WTC11 (cell line): ENCODE measurements at regions not wholly inside any gene's neighbourhood (a gene's known extent, or its start where the extent isn't known, plus 50 kb on each side); places are given as distances from the start of the nearest gene placed in this dataset.
"Not testable (repeated sequence)": the region's sequence is repeated elsewhere in the genome, so short reads cannot be mapped to it uniquely, and the experiment has no call there.

Experiments
- ATAC-seq: fragments of 200-7000 bp; cut with Tn5 transposase; 2 replicates; pipeline ENCODE4 v1.10.0; 2021; ENCODE audit warnings: mild to moderate bottlenecking, moderate library complexity
- CTCF ChIA-PET: fragments of 300-600 bp; sonication (Branson Sonifier 250); formaldehyde crosslinking; loops from one replicate; lab custom pipeline; 2021; ENCODE audit warnings: antibody characterized with exemption; lab: Charles Lee
- POLR2A ChIA-PET: fragments of 350-600 bp; sonication (Branson Sonifier 250); formaldehyde crosslinking; loops from one replicate; lab custom pipeline; 2021; ENCODE audit warnings: antibody characterized with exemption; lab: Charles Lee
- DNase-seq: peaks from one replicate; pipeline ENCODE4 v3.0.0; 2021; ENCODE audit warnings: low spot score
- H3K27ac Mint-ChIP-seq: 2 replicates; pipeline ENCODE4 v1.8.0; 2021; ENCODE audit warnings: mixed read lengths
- H3K27me3 Mint-ChIP-seq: 2 replicates; pipeline ENCODE4 v1.8.0; 2021; ENCODE audit warnings: low read depth, mild to moderate bottlenecking, moderate library complexity, mixed read lengths
- H3K36me3 Mint-ChIP-seq: 2 replicates; pipeline ENCODE4 v1.8.0; 2021; ENCODE audit warnings: mixed read lengths
- H3K4me1 Mint-ChIP-seq: 2 replicates; pipeline ENCODE4 v1.8.0; 2022; ENCODE audit warnings: mixed read lengths
- H3K4me3 Mint-ChIP-seq: 2 replicates; pipeline ENCODE4 v1.8.0; 2021; ENCODE audit warnings: mild to moderate bottlenecking, moderate library complexity, mixed read lengths
- H3K9me3 Mint-ChIP-seq: 2 replicates; pipeline ENCODE4 v1.8.0; 2021; ENCODE audit warnings: mixed read lengths
- ARID4B ChIP-seq: sonication (generic); formaldehyde crosslinking; IDR thresholded peaks from 2 replicates; pipeline ENCODE4 v1.8.0; 2023; ENCODE audit warnings: missing genetic modification reagents, mild to moderate bottlenecking, borderline replicate concordance
- CREM ChIP-seq: sonication (generic); formaldehyde crosslinking; IDR thresholded peaks from 2 replicates; pipeline ENCODE4 v1.8.1; 2022; ENCODE audit warnings: mild to moderate bottlenecking, missing genetic modification reagents, moderate library complexity
- ESRRA ChIP-seq: sonication (generic); formaldehyde crosslinking; IDR thresholded peaks from 2 replicates; pipeline ENCODE4 v1.8.1; 2022; ENCODE audit warnings: mild to moderate bottlenecking, missing genetic modification reagents, borderline replicate concordance
- GTF2I ChIP-seq: fragments of 250-450 bp; sonication (Bioruptor Pico); conservative IDR thresholded peaks from 2 replicates; pipeline ENCODE4 v1.4.0; 2021; ENCODE audit warnings: mild to moderate bottlenecking
- JAZF1 ChIP-seq: fragments of 250-450 bp; sonication (Bioruptor Pico); IDR thresholded peaks from 2 replicates; pipeline ENCODE4 v1.9.0; 2021; ENCODE audit warnings: moderate library complexity, mild to moderate bottlenecking, inconsistent platforms
- NR2C2 ChIP-seq: sonication (generic); formaldehyde crosslinking; IDR thresholded peaks from 2 replicates; pipeline ENCODE4 v1.8.0; 2022; ENCODE audit warnings: mild to moderate bottlenecking, missing genetic modification reagents
- PRDM15 ChIP-seq: sonication (generic); formaldehyde crosslinking; IDR thresholded peaks from 2 replicates; pipeline ENCODE4 v1.8.0; 2022; ENCODE audit warnings: missing genetic modification reagents
- SMAD4 ChIP-seq: sonication (generic); formaldehyde crosslinking; IDR thresholded peaks from 2 replicates; pipeline ENCODE4 v1.8.0; 2022; ENCODE audit warnings: mild to moderate bottlenecking, missing genetic modification reagents
- SOX15 ChIP-seq: fragments of 250-450 bp; sonication (Bioruptor Pico); IDR thresholded peaks from 2 replicates; pipeline ENCODE4 v1.9.0; 2021; ENCODE audit warnings: mild to moderate bottlenecking
- TEAD4 ChIP-seq: sonication (generic); formaldehyde crosslinking; IDR thresholded peaks from 2 replicates; pipeline ENCODE4 v1.8.0; 2022; ENCODE audit warnings: mild to moderate bottlenecking, missing genetic modification reagents
- ZNF416 ChIP-seq: fragments of 250-450 bp; sonication (Bioruptor Pico); IDR thresholded peaks from 2 replicates; pipeline ENCODE4 v1.9.0; 2021; ENCODE audit warnings: mild to moderate bottlenecking, inconsistent platforms
- TF ChIP-seq, protein P1 (sequence below): sonication (generic); formaldehyde crosslinking; IDR thresholded peaks from 2 replicates; pipeline ENCODE4 v1.8.1; 2022; ENCODE audit warnings: mild to moderate bottlenecking, moderate library complexity, missing genetic modification reagents
- TF ChIP-seq, protein P2 (sequence below): sonication (generic); formaldehyde crosslinking; IDR thresholded peaks from 2 replicates; pipeline ENCODE4 v1.8.1; 2022; ENCODE audit warnings: low read depth, mild to moderate bottlenecking, moderate library complexity, missing genetic modification reagents, borderline replicate concordance
- TF ChIP-seq, protein P3 (sequence below): sonication (generic); formaldehyde crosslinking; IDR thresholded peaks from 2 replicates; pipeline ENCODE4 v1.8.0; 2022; ENCODE audit warnings: mild to moderate bottlenecking, missing genetic modification reagents
- TF ChIP-seq, protein P4 (sequence below): sonication (generic); formaldehyde crosslinking; IDR thresholded peaks from 2 replicates; pipeline ENCODE4 v1.8.0; 2022; ENCODE audit warnings: mild to moderate bottlenecking, missing genetic modification reagents

GRCh38 chr6:15739353-15739752 is 76.5 kb upstream of the DTNBP1 start (continued):
- TF ChIP-seq, protein P1, sequence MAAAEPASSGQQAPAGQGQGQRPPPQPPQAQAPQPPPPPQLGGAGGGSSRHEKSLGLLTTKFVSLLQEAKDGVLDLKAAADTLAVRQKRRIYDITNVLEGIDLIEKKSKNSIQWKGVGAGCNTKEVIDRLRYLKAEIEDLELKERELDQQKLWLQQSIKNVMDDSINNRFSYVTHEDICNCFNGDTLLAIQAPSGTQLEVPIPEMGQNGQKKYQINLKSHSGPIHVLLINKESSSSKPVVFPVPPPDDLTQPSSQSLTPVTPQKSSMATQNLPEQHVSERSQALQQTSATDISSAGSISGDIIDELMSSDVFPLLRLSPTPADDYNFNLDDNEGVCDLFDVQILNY (CRISPR knock-in tag): no peak

DNA sequence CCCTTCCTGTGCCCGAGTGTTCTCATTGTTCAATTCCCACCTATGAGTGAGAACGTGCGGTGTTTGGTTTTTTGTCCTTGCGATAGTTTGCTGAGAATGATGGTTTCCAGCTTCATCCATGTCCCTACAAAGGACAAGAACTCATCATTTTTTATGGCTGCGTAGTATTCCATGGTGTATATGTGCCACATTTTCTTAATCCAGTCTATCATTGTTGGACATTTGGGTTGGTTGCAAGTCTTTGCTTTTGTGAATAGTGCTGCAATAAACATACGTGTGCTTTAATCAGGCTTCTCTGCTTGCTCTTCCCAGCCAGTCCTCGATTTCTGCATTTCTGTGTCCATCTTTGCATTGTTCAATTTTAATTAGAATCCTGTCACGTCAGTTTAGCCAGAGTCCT is 75.4 kb upstream of the DTNBP1 start:
- H3K27me3 Mint-ChIP-seq, ATAC-seq, H3K27ac Mint-ChIP-seq, POLR2A ChIA-PET, DNase-seq, H3K4me3 Mint-ChIP-seq, CTCF ChIA-PET: not testable (repeated sequence)
- Mint-ChIP-seq H3K9me3 (peaks cover 23% of the 10 kb centered on the region), H3K4me1 (peaks cover 19% of the 10 kb centered on the region), H3K36me3 (peaks cover 14% of the 10 kb centered on the region)

GRCh38 chr6:15736297-15736696 is 73.5 kb upstream of the DTNBP1 start:
- Mint-ChIP-seq H3K27ac (no peak overlapping the region; the same call in 1 of the 2 replicates), H3K4me3 (no peak overlapping the region), H3K27me3 (no peaks in the 10 kb centered on the region), H3K9me3 (peaks cover 7% of the 10 kb centered on the region), H3K4me1 (peaks cover 19% of the 10 kb centered on the region)
- TF ChIP-seq, protein P2, sequence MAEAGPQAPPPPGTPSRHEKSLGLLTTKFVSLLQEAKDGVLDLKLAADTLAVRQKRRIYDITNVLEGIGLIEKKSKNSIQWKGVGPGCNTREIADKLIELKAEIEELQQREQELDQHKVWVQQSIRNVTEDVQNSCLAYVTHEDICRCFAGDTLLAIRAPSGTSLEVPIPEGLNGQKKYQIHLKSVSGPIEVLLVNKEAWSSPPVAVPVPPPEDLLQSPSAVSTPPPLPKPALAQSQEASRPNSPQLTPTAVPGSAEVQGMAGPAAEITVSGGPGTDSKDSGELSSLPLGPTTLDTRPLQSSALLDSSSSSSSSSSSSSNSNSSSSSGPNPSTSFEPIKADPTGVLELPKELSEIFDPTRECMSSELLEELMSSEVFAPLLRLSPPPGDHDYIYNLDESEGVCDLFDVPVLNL (CRISPR knock-in tag): no peak
- TF ChIP-seq ARID4B (CRISPR knock-in tag): no peak
- TF ChIP-seq, protein P3, sequence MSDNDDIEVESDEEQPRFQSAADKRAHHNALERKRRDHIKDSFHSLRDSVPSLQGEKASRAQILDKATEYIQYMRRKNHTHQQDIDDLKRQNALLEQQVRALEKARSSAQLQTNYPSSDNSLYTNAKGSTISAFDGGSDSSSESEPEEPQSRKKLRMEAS (CRISPR knock-in tag): no peak
- TF ChIP-seq SMAD4 (CRISPR knock-in tag): no peak
- TF ChIP-seq, all 79 proteins: peak for 0
- ChIA-PET POLR2A (no interaction called here), CTCF (interaction anchor here (0.9 kb wide), 1 partner anchor 10 kb away, joined by 3 read pairs; no protein-coding TSS in a partner anchor)
- peak; percentile 39; the same call in 1 of the 2 replicates for ATAC-seq
- peaks cover 4% of the 10 kb centered on the region for H3K36me3 Mint-ChIP-seq
- no peak for DNase-seq

DNA sequence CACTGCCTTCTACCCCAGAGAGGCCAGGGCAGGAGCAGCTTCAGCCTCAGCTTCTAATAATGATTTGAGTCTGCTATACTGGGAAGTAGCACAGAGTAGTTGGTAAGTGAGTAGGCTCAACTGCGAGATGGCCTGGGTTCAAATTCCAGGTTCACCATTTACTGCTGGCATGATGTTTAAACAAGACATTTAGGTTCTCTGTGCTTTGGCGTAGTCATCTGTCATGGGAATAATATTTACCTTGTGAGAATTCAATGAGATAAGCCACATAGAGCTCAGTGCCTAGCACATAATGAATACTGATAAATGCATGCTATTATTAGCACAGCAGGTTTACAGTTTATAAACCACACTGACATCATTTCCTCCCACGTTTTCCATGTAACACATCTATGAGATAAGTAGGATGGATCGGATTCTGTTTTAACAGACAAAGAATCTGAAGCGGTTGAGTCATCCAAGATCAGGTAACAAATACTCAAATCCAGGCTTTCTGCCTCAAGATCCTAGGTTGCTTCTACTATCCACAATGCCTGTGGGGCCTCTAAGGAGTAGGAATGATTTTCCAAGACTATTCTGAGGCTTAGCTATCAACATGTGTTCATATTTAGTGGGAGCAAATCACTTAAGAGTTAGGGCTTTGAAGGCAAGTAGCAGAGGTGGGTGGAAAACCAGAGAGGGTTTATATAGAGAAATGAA is 72.9 kb upstream of the DTNBP1 start:
- Mint-ChIP-seq H3K27ac (no peak overlapping the region), H3K4me3 (no peak overlapping the region), H3K9me3 (peaks cover 7% of the 10 kb centered on the region), H3K36me3 (peaks cover 4% of the 10 kb centered on the region), H3K27me3 (no peaks in the 10 kb centered on the region), H3K4me1 (peaks cover 19% of the 10 kb centered on the region)
- CTCF ChIA-PET: interaction anchor here (0.9 to 3.0 kb wide), 2 partner anchors 11 to 448 kb away, joined by 3 to 11 read pairs; no protein-coding TSS in a partner anchor
- ATAC-seq: no peak
- DNase-seq: no peak
- TF ChIP-seq SOX15 (no peak), ESRRA (CRISPR knock-in tag) (no peak), PRDM15 (no peak), NR2C2 (CRISPR knock-in tag) (no peak), CREM (CRISPR knock-in tag) (no peak), ZNF416 (no peak), TEAD4 (no peak), JAZF1 (no peak), GTF2I (CRISPR knock-in tag) (no peak)
- TF ChIP-seq, protein P4, sequence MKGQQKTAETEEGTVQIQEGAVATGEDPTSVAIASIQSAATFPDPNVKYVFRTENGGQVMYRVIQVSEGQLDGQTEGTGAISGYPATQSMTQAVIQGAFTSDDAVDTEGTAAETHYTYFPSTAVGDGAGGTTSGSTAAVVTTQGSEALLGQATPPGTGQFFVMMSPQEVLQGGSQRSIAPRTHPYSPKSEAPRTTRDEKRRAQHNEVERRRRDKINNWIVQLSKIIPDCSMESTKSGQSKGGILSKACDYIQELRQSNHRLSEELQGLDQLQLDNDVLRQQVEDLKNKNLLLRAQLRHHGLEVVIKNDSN: no peak
- POLR2A ChIA-PET: no interaction called here
